ENCODE measurements at regions not wholly inside any gene's neighbourhood (a gene's known extent, or its start where the extent isn't known, plus 50 kb on each side); places are given as distances from the start of the nearest gene placed in this dataset.

DNA sequence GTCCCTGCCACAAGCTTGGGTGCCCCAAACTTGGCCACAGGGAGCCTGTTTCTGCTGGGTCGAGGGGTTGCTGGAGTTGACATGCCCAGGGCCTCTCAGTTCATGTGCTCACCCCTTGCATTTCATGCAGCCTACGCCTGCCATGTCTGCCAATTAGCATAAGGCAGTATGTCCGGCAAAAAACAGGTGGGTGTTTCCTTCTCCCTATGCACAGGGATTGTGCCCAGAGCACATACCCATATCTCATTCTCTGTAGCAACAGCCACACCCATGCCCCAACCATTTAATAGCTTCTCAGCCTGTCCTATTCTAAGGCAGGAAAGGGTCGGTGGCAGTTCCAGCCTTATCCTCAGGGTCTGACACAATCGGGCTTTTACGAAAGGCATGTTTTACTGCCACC lies 340.4 kb upstream of the ASIC2 start:
- TF ChIP-seq, protein P1, sequence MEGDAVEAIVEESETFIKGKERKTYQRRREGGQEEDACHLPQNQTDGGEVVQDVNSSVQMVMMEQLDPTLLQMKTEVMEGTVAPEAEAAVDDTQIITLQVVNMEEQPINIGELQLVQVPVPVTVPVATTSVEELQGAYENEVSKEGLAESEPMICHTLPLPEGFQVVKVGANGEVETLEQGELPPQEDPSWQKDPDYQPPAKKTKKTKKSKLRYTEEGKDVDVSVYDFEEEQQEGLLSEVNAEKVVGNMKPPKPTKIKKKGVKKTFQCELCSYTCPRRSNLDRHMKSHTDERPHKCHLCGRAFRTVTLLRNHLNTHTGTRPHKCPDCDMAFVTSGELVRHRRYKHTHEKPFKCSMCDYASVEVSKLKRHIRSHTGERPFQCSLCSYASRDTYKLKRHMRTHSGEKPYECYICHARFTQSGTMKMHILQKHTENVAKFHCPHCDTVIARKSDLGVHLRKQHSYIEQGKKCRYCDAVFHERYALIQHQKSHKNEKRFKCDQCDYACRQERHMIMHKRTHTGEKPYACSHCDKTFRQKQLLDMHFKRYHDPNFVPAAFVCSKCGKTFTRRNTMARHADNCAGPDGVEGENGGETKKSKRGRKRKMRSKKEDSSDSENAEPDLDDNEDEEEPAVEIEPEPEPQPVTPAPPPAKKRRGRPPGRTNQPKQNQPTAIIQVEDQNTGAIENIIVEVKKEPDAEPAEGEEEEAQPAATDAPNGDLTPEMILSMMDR (conservative IDR thresholded peaks at IDR 0.05 in 1 of 2, IDR thresholded peaks at IDR 0.05 in 1 of 2; ENCODE audit: low read depth in 1 of 2, low read length in 2 of 2): no peak
- TF ChIP-seq EZH2 (IDR thresholded peaks at IDR 0.05; ENCODE audit: low read length, missing control alignments): no peak

Data from fibroblast of lung (primary cell).